SIG-M5 (cell line): ENCODE measurements at regions not wholly inside any gene's neighbourhood (a gene's known extent, or its start where the extent isn't known, plus 50 kb on each side); places are given as distances from the start of the nearest gene placed in this dataset.

ENCODE experiments used
- DNase-seq: peaks from one replicate; lab custom pipeline; 2025; lab: John Stamatoyannopoulos, UW

DNA sequence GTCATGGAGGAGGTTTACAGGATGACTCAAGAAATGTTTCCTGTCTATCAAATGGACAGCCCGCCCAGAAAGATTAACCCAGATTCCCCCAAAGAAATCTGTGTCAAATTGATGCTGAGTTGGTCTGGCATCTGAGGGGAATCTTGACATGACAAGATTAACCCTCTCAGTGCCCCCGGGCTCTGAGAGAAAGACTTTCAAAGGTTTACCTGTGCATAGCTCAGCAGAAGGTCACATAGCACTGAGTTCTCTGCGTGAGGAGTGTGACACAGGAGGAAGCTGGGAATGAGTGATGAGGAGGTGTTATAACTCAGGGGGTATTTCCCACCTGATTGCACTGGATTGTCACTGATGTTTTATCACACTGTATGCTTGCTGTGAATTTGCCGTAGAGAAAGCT is 601.2 kb downstream of the DHX35 start:
- no peak for DNase-seq

DNA sequence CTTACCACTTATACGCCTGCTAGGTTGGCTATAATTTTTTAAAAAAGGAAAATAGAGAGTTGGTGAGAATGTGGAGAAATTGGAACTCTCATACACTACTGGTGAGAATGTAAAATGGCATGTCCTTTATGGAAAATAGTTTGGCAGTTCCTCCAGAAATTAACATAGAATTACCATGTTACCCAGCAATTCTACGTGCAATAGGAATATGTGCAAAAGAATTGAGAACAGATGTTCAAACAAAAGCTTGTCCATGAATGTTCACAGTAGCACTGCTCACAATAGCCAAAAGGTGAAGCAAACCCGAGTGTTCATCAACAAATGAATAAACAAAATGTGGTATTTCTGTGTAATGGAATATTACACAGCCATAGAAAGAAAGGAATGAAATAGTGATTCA is 592.2 kb downstream of the DHX35 start:
- DNase-seq, result no peak

GRCh38 chr20:39553120-39553519 is 591.0 kb downstream of the DHX35 start:
- no peak for DNase-seq

DNA sequence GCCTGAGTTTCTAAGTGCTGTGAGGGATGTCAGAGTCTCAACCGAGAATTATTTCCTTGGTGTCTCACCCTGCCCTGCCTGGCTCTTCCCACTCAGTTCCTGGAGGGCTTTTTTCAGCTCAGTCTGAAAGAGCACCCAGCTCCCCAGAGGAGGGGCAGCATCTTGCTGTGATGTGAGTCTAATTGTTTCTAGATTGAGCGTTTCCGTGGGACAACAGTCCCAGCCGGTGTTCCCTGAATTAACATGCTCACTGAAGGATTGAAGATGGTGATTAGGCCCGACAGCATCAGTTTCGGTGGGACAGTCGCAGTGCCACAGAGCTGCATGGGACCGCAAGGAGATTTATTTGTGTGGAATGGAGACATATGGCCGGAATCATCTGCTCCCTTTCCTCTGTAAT is 587.6 kb downstream of the DHX35 start:
- DNase-seq, result no peak

- DNase-seq, result no peak
Observed at GRCh38 chr20:39547546-39548408, 585.6 kb downstream of the DHX35 start.

DNA sequence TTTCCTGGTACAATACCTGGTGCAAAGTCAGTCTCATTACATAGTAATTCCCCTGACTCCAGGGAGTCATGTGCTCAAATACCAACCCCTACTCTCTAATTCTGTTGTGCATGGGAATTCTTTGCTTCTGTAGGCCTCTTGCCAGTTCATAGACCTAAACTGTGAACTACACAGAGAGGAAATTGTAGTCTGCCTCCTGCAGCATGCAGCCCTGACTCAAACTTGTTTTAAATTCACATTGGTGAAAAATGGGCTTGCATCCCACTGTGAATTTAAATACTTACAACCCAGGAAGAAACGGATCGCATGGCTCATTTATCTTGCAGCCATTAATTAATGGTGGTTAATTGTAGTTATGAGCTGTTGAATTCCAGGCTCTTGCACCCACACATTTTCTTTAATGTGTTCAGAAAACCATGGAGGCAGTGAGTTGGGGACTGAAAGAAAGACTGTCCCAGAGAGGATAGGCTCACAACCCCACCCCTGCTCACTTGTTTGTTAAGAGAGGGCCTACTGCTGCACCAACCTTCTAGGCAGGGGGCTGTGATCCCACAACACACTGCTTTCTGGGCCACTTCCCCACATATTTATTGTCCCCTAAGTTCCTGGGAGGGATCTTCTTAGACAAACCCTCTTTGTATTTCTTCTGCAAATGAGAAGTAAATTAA is 579.1 kb downstream of the DHX35 start:
- DNase-seq, result no peak

DNA sequence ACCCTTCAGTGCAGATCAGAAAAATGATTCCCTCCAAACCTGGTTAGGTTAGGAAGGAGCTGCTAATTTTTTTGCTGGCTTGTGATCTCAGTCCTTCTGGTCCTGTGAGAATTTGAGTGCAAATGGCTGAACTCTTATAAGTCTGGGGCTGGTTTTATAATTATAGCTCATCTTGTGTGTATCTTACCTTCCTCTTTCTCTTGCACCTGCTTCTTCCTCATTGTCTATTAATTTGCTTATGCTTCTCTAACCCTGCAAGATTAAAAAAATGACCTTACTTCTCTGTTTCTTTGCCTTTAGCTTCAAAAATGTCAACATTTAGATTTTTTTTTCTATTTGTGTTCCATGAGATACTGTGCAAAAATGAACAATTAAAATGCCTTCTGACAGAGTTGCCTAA is 576.2 kb downstream of the DHX35 start:
- no peak for DNase-seq

- DNase-seq, result no peak
Observed at GRCh38 chr20:39535301-39535700, 573.2 kb downstream of the DHX35 start.

DNA sequence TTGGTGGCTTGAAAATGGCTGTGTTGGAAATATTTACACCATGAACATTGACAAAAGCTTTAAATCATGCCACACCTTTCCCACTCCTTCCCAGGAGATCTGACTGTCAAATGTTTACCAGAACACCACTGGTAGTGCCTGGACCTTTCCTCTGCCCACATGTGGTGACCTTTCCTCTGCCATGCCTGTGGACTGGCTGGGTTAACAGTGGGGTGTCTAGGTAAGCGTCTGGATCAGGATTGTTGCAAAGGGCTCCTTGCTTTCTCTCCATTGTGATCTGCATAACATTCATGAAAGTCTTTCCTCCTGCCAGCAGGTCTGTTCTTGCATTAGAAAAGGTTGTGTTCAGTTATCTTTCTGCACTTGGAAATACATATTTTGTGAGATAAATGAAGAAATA is 572.7 kb downstream of the DHX35 start:
- no peak for DNase-seq

GRCh38 chr20:39533858-39534257 is 571.7 kb downstream of the DHX35 start:
- DNase-seq, result no peak

- no peak for DNase-seq
Observed at GRCh38 chr20:39532205-39532604, 570.1 kb downstream of the DHX35 start.

DNA sequence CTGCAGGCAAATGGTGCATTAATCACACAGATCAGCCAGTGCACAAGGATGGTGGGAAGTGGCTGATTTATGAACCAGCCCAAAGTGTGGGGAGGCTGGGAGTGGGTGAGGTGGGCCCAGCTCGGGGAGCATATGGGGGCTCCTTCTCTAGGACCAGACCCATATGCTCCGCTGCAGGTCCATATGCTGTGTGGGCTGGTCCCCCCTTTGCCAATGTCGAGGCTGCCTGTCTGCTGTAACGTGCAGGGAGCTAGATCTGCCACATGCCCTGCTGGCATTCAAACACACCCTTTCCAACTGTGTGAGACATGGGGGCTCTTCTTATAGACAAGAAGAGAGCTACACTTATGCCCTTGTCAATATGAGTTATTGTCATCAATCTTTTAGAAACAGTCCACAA is 566.3 kb downstream of the DHX35 start:
- DNase-seq, result no peak

GRCh38 chr20:39524371-39524911 is 562.3 kb downstream of the DHX35 start:
- DNase-seq, result no peak

- DNase-seq, result no peak
Observed at GRCh38 chr20:39523405-39523804, 561.3 kb downstream of the DHX35 start.

DNA sequence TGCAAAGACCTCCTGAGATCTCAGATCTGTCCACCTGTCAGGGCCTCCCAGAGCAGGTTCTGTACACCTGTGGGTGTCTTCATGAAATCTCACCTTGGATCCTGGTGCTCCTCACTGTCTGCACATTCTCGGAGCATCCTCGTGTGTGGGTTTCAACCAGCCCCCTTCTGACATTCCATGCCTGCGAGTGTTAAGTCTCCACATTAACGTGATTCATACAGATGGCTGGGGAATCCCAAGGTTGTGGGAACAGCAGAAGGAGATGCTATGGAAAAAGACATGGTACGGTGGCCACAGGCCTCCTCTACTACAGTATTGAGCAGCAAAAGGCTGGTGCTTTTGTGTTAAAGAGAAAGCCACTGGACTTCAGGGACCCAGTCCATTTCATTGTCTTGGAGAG is 556.5 kb downstream of the DHX35 start:
- no peak for DNase-seq

DNA sequence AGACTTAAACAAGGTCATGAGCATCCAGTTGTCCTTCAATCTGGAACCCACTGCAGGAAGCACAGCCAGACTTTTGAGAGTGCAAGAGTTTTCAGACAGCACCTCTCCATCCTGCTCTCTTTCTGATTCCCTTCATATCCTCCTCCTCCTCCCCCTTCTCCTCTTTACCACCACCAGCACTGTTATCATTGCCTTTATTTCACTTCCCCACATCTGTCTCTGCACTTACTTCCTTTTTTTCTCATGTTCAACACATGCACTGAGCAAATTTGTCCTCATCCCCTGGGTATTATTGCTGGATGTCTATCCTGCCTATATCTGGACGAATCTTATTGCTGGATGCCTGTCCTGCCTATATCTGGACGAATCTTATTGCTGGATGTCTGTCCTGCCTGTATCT is 554.8 kb downstream of the DHX35 start:
- DNase-seq, result no peak

DNA sequence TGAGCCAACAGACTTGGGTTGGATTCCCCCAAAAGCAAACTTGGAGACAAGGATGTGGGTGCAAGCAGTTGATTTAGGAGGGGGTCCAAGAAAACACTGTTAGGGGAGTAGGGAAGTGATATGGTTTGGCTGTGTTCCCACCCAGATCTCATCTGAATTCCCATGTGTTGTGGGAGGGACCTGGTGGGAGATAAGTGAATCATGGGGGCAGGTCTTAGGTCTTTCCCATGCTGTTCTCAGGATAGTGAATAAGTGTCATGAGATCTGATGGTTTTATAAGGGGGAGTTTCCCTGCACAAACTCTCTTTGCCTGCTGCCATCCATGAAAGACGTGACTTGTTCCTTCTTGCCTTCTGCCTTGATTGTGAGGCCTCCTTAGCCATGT is 542.6 kb downstream of the DHX35 start:
- DNase-seq, result no peak

GRCh38 chr20:39503902-39504709 is 542.0 kb downstream of the DHX35 start:
- DNase-seq, result no peak

DNA sequence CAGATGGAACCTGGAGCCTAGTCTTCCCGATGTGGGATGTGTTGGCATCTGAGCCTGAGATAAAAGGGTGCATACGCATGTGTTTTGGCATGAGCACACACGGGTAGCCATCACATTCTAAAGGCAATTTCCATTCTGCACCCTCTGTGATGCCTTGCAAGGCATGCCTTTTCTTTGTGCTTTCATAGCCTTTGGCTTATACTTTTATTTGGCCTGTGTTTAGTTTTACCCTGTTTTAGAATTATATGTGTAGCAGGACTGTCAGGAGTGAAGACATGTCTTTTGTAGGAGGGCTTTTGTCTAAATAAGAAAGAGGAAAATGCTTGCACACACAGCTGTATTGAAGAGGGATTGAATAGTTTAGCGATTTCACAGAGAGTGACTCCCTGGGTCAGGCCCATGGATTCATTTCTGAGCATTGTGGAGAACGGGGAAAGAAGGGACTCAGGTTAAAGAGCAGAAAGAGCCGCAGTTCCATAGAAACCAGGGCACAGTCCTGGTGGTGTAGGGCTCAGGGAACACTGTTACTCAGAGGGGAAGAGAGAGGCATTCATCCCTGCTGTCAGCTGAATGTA is 530.2 kb downstream of the DHX35 start:
- DNase-seq, result no peak

GRCh38 chr20:39491711-39492110 is 529.6 kb downstream of the DHX35 start:
- DNase-seq, result no peak

- DNase-seq, result no peak
Observed at GRCh38 chr20:39489986-39490560, 527.9 kb downstream of the DHX35 start.
